H9 (cell line): ENCODE measurements at regions not wholly inside any gene's neighbourhood (a gene's known extent, or its start where the extent isn't known, plus 50 kb on each side); places are given as distances from the start of the nearest gene placed in this dataset.
A peak's percentile ranks its signal among the peaks of the same experiment; 100 is the strongest.

Experiments used
- DNase-seq: peaks from one replicate; pipeline ENCODE4 v3.0.0-alpha.2; 2017
- H2AFZ ChIP-seq: one replicate; pipeline ENCODE4 v1.6.1; 2013; ENCODE audit warnings: mild to moderate bottlenecking, low read length, control low read depth, moderate library complexity
- H2AK5ac ChIP-seq: 2 replicates; pipeline ENCODE4 v1.6.1; 2013; ENCODE audit warnings: low read length, control low read depth, mixed read lengths; ENCODE audit not compliant: insufficient read length
- H2BK120ac ChIP-seq: one replicate; pipeline ENCODE4 v1.6.1; 2013; ENCODE audit warnings: low read depth, mild to moderate bottlenecking, low read length, control low read depth, inconsistent platforms; ENCODE audit not compliant: poor library complexity, severe bottlenecking
- H2BK12ac ChIP-seq: 2 replicates; pipeline ENCODE4 v1.6.1; 2013; ENCODE audit warnings: low read length, control low read depth, mixed read lengths, low read depth; ENCODE audit not compliant: insufficient read length
- H2BK15ac ChIP-seq: 2 replicates; pipeline ENCODE4 v1.6.1; 2013; ENCODE audit warnings: low read depth, low read length, control low read depth
- H2BK20ac ChIP-seq: one replicate; pipeline ENCODE4 v1.6.1; 2013; ENCODE audit warnings: low read depth, mild to moderate bottlenecking, low read length, control low read depth, inconsistent platforms; ENCODE audit not compliant: poor library complexity, severe bottlenecking
- H2BK5ac ChIP-seq: 2 replicates; pipeline ENCODE4 v1.6.1; 2013; ENCODE audit warnings: low read length, control low read depth, mixed read lengths; ENCODE audit not compliant: insufficient read length
- H3K14ac ChIP-seq: 2 replicates; pipeline ENCODE4 v1.6.1; 2013; ENCODE audit warnings: low read length, control low read depth; ENCODE audit not compliant: insufficient read depth
- H3K18ac ChIP-seq: 2 replicates; pipeline ENCODE4 v1.6.1; 2013; ENCODE audit warnings: low read depth, mild to moderate bottlenecking, mixed read lengths, low read length, control low read depth; ENCODE audit not compliant: insufficient read length
- H3K23ac ChIP-seq: 2 replicates; pipeline ENCODE4 v1.6.1; 2013; ENCODE audit warnings: low read length, control low read depth, mixed read lengths, low read depth; ENCODE audit not compliant: insufficient read length
- H3K23me2 ChIP-seq: 2 replicates; pipeline ENCODE4 v1.6.1; 2013; ENCODE audit warnings: low read depth, mild to moderate bottlenecking, mixed read lengths, low read length, control low read depth; ENCODE audit not compliant: insufficient read length, poor library complexity, severe bottlenecking
- H3K27ac ChIP-seq: 2 replicates; pipeline ENCODE4 v1.5.1; 2013; ENCODE audit warnings: low read length, control low read depth, mixed read lengths, low read depth; ENCODE audit not compliant: insufficient read length
- H3K27me3 ChIP-seq: 2 replicates; pipeline ENCODE4 v1.6.1; 2013; ENCODE audit warnings: low read length, control low read depth, inconsistent platforms; ENCODE audit not compliant: insufficient read depth
- H3K4ac ChIP-seq: 2 replicates; pipeline ENCODE4 v1.6.1; 2013; ENCODE audit warnings: low read depth, mild to moderate bottlenecking, control low read depth, inconsistent platforms, low read length, moderate library complexity
- H3K4me1 ChIP-seq: 2 replicates; pipeline ENCODE4 v1.6.1; 2013; ENCODE audit warnings: low read length, control low read depth, inconsistent platforms; ENCODE audit not compliant: insufficient read depth
- H3K4me2 ChIP-seq: 2 replicates; pipeline ENCODE4 v1.6.1; 2013; ENCODE audit warnings: low read length, control low read depth, mixed read lengths; ENCODE audit not compliant: insufficient read length, insufficient read depth
- H3K56ac ChIP-seq: 2 replicates; pipeline ENCODE4 v1.6.1; 2013; ENCODE audit warnings: low read depth, mild to moderate bottlenecking, mixed read lengths, low read length, control low read depth; ENCODE audit not compliant: insufficient read length
- H3K79me1 ChIP-seq: 2 replicates; pipeline ENCODE4 v1.6.1; 2013; ENCODE audit warnings: low read depth, mild to moderate bottlenecking, moderate library complexity, low read length, control low read depth, inconsistent platforms; ENCODE audit not compliant: insufficient read depth, poor library complexity, severe bottlenecking
- H3K79me2 ChIP-seq: 2 replicates; pipeline ENCODE4 v1.6.1; 2013; ENCODE audit warnings: low read length, control low read depth, inconsistent platforms; ENCODE audit not compliant: insufficient read depth
- H3K9ac ChIP-seq: 2 replicates; pipeline ENCODE4 v1.6.1; 2013; ENCODE audit warnings: low read length, control low read depth, mixed read lengths; ENCODE audit not compliant: insufficient read length; ENCODE audit errors: extremely low read depth
- H3K9me3 ChIP-seq: one replicate; pipeline ENCODE4 v1.6.1; 2013; ENCODE audit warnings: low read depth, low read length, inconsistent platforms; ENCODE audit not compliant: control insufficient read depth
- H3T11ph ChIP-seq: one replicate; pipeline ENCODE4 v1.6.1; 2013; ENCODE audit warnings: mild to moderate bottlenecking, low read length, control low read depth, inconsistent platforms
- H4K20me1 ChIP-seq: one replicate; pipeline ENCODE4 v1.6.1; 2013; ENCODE audit not compliant: control insufficient read depth, insufficient read length, insufficient read depth
- H4K5ac ChIP-seq: 2 replicates; pipeline ENCODE4 v1.6.1; 2013; ENCODE audit warnings: low read depth, mild to moderate bottlenecking, mixed read lengths, low read length, control low read depth; ENCODE audit not compliant: insufficient read length
- H4K8ac ChIP-seq: replicated peaks from 2 replicates; pipeline ENCODE4 v1.6.1; 2013; ENCODE audit warnings: low read length, control low read depth, mixed read lengths, low read depth; ENCODE audit not compliant: insufficient read length
- H4K91ac ChIP-seq: 2 replicates; pipeline ENCODE4 v1.6.1; 2013; ENCODE audit warnings: low read depth, mild to moderate bottlenecking, moderate library complexity, mixed read lengths, low read length, control low read depth; ENCODE audit not compliant: insufficient read length
- H3K27ac Mint-ChIP-seq, 3 experiments: 2 replicates in 2 of 3; 3 replicates in 1 of 3; pipeline ENCODE4 v1.8.0; 2020 to 2021; ENCODE audit warnings: mixed read lengths in 3 of 3, mild to moderate bottlenecking in 1 of 3, moderate library complexity in 1 of 3
- H3K27me3 Mint-ChIP-seq: 2 replicates; pipeline ENCODE4 v1.8.0; 2021; ENCODE audit warnings: low read depth, mild to moderate bottlenecking, moderate library complexity, mixed read lengths
- H3K36me3 Mint-ChIP-seq, 3 experiments: 2 replicates in 2 of 3; 3 replicates in 1 of 3; pipeline ENCODE4 v1.8.0; 2020 to 2021; ENCODE audit warnings: low read depth in 3 of 3, mixed read lengths in 3 of 3; ENCODE audit not compliant: insufficient read depth in 1 of 3
- H3K4me1 Mint-ChIP-seq, 2 experiments: 2 replicates each; pipeline ENCODE4 v1.8.0; 2020; ENCODE audit warnings: mixed read lengths in 2 of 2
- H3K4me3 Mint-ChIP-seq, 2 experiments: 2 replicates in 1 of 2; 3 replicates in 1 of 2; pipeline ENCODE4 v1.8.0; 2020 to 2021; ENCODE audit warnings: mild to moderate bottlenecking in 2 of 2, mixed read lengths in 2 of 2, moderate library complexity in 1 of 2
- H3K9me3 Mint-ChIP-seq, 2 experiments: 2 replicates in 1 of 2; 3 replicates in 1 of 2; pipeline ENCODE4 v1.8.0; 2020; ENCODE audit warnings: mild to moderate bottlenecking in 2 of 2, mixed read lengths in 2 of 2, moderate library complexity in 1 of 2
- CTCF ChIP-seq: fragments of 200-600 bp; sonication (generic); conservative IDR thresholded peaks from 3 replicates; pipeline ENCODE4 v1.8.0; 2021; ENCODE audit warnings: antibody characterized with exemption, mild to moderate bottlenecking
- WGBS: extraction: QIAGEN DNeasy Blood & Tissue Kit; methylation state at CpG from one replicate; pipeline ENCODE4 v1.1.7; 2013; ENCODE audit warnings: missing lambda C conversion rate, low lambda C conversion rate, mixed read lengths; ENCODE audit not compliant: insufficient read length; ENCODE audit errors: extremely low coverage; 5-methylcytosine and 5-hydroxymethylcytosine counted together

- H4K8ac ChIP-seq, result no peak overlapping the region
- H3K79me1 ChIP-seq, result no peaks in the 10 kb centered on the region
- H3K56ac ChIP-seq, result no peak overlapping the region
- WGBS, result no CpG with 5 or more reads among the region's 1 CpG
- no peak overlapping the region for H3K4ac ChIP-seq
- no peak overlapping the region for H2BK5ac ChIP-seq
- H2BK12ac ChIP-seq, result no peak overlapping the region
- H3K27me3 Mint-ChIP-seq, result no peaks in the 10 kb centered on the region
- H3K36me3 Mint-ChIP-seq, result peaks cover 1 to 3% (median 3%) of the 10 kb centered on the region in 3 experiments; a peak in 4 of 7 replicates
- no peak overlapping the region for H3K14ac ChIP-seq
- H3K23me2 ChIP-seq, result no peaks in the 10 kb centered on the region
- H2BK120ac ChIP-seq, result no peak overlapping the region
- H3K18ac ChIP-seq, result no peak overlapping the region
- H3T11ph ChIP-seq, result no peak overlapping the region
- H4K91ac ChIP-seq, result no peak overlapping the region
- H3K4me2 ChIP-seq, result no peak overlapping the region
- H3K9me3 Mint-ChIP-seq, result peaks cover 2 to 7% of the 10 kb centered on the region in 2 experiments; a peak in 4 of 5 replicates
- H3K9me3 ChIP-seq, result no peaks in the 10 kb centered on the region
- no peaks in the 10 kb centered on the region for H4K20me1 ChIP-seq
- H2AFZ ChIP-seq, result no peak overlapping the region
- H2BK15ac ChIP-seq, result no peak overlapping the region
- H2AK5ac ChIP-seq, result no peak overlapping the region
- no peak overlapping the region for H3K9ac ChIP-seq
- no peak overlapping the region for H3K23ac ChIP-seq
- H4K5ac ChIP-seq, result no peak overlapping the region
- no peaks in the 10 kb centered on the region for H3K79me2 ChIP-seq
- H2BK20ac ChIP-seq, result no peak overlapping the region
- H3K4me1 ChIP-seq, result no peaks in the 10 kb centered on the region
- no peak for DNase-seq
- H3K27me3 ChIP-seq, result no peaks in the 10 kb centered on the region
- no peak overlapping the region for H3K4me3 Mint-ChIP-seq
- peak overlapping the region in 1 of 3 experiments; percentile 12; a peak in 1 of 7 replicates for H3K27ac Mint-ChIP-seq
- no peak overlapping the region for H3K27ac ChIP-seq
- TF ChIP-seq CTCF, result no peak
- H3K4me1 Mint-ChIP-seq, result peaks cover 0 to 2% of the 10 kb centered on the region in 2 experiments; a peak in 1 of 4 replicates
These were observed 254.6 kb downstream of the PYDC2 start for GRCh38 chr3:191715585-191715984.
